Esophagus squamous epithelium (tissue), 4 donors: ENCODE measurements at regions not wholly inside any gene's neighbourhood (a gene's known extent, or its start where the extent isn't known, plus 50 kb on each side); places are given as distances from the start of the nearest gene placed in this dataset.

ENCODE experiments used
- POLR2A ChIP-seq, 4 donors: fragments of 450-650 bp; IDR thresholded peaks; one replicate each; pipeline ENCODE4 v1.6.1; 2017; ENCODE audit warnings: antibody characterized with exemption in 4 of 4, mild to moderate bottlenecking in 4 of 4, moderate library complexity in 3 of 4
- TF ChIP-seq, protein P1 (sequence below), 6 experiments: fragments of 450-650 bp in 4 of 6; fragments of 200-600 bp in 2 of 6; sonication (generic) in 2 of 6; IDR thresholded peaks; one replicate each; pipeline ENCODE4 v1.5.1; 2016 to 2019; ENCODE audit warnings: antibody characterized with exemption in 6 of 6, mild to moderate bottlenecking in 4 of 6, moderate library complexity in 4 of 6

DNA sequence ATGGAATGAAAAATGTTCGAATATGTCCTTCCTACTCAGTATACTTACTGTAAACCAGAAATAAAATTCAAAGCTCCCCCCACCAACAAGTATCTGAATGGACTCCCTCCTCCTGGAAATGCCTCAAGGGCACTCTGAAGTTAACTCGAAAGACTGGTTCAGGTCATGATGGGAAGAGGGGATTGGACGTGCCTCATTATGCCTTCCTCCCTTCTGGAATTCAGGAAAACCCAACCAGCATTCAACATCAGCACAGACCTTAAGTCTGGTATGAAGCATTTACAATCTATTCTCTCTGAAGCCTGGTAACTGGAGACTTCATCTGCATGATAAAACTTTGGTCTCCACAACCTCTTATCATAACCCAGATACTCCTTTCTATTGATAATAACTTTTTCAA is 428.3 kb upstream of the RAG2 start:
- TF ChIP-seq, protein P1, sequence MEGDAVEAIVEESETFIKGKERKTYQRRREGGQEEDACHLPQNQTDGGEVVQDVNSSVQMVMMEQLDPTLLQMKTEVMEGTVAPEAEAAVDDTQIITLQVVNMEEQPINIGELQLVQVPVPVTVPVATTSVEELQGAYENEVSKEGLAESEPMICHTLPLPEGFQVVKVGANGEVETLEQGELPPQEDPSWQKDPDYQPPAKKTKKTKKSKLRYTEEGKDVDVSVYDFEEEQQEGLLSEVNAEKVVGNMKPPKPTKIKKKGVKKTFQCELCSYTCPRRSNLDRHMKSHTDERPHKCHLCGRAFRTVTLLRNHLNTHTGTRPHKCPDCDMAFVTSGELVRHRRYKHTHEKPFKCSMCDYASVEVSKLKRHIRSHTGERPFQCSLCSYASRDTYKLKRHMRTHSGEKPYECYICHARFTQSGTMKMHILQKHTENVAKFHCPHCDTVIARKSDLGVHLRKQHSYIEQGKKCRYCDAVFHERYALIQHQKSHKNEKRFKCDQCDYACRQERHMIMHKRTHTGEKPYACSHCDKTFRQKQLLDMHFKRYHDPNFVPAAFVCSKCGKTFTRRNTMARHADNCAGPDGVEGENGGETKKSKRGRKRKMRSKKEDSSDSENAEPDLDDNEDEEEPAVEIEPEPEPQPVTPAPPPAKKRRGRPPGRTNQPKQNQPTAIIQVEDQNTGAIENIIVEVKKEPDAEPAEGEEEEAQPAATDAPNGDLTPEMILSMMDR (IDR thresholded peaks at IDR 0.05), result no peak
- TF ChIP-seq POLR2A (IDR thresholded peaks at IDR 0.05), result no peak
